ENCODE measurements at regions not wholly inside any gene's neighbourhood (a gene's known extent, or its start where the extent isn't known, plus 50 kb on each side); places are given as distances from the start of the nearest gene placed in this dataset.

DNA sequence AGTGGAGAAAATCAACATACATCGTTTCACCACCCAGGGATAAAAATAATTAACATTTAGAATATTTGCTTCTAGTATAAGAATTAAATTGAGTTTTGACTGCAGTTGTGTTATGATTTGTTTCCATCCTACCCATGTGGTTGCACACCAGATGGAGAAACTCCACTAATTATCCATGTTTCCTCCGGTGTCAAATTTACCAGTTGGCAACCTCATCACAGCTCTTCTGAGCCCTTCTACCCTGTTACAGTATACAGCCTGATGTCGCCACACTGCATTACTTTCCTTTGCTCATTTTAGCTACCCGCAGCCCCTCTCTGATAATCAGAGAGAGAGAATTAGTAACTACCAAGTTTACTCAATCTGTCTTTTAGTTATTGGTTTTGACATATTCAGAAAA, 411.2 kb downstream of the DTHD1 start:
- ChIA-PET CTCF (no interaction called here), POLR2A (no interaction called here)

DNA sequence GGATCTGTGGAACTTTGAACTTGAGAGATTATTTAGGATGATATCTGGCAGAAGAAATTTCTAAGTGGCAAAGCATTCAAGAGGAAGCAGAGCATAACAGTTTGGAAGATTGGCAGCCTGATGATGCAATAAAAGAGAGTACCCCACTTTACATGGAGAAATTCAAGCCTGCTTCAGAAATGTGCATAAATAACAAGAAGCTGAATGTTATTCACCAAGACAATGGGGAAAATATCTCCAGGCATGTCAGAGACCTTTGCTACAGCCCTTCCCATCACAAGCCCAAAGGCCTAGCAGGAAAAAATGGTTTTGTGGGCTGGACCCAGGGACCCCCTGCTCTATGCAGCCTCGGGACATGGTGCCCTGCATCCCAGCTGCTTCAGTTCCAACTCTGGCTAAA, 420.8 kb downstream of the DTHD1 start:
- CTCF ChIA-PET = no interaction called here
- POLR2A ChIA-PET = no interaction called here

DNA sequence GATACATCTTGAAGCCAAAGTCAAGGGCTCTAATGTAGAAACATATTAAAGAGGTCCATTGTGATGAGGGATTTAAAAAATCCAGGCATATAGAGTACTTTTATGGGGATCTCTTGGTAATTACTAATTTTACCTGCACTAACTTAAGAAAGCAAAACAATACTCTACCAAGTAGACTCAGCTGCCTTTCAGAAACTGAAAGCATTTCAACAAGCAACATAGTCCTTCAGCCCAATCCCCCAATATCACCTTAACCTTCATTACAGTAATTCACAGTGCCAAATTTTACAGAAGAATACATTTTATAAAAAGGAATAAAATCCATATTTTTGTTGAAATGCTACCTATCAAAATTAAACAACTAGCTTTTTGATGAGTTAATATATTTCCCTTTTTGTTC, 422.9 kb downstream of the DTHD1 start:
- POLR2A ChIA-PET = no interaction called here
- CTCF ChIA-PET = no interaction called here

DNA sequence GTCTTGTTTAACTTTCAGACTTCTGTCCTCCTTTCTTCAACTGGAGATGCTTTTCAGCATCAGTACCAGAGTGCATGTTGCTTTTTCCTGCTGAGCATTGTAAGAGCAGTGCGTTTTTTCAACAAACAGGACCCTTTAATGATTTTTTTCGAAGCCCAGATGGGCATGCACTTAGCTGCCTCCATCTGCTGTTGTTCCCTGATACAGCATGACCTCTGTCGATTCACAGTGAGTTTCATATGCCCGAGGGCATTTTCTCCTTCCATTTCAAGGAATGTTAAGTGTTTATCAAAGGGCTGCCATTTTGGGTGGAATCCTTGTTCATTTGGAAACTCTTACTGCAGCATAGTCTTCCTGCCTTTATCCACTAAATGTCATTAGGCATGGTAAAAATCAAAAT, 428.6 kb downstream of the DTHD1 start:
- POLR2A ChIA-PET = no interaction called here
- CTCF ChIA-PET = no interaction called here

DNA sequence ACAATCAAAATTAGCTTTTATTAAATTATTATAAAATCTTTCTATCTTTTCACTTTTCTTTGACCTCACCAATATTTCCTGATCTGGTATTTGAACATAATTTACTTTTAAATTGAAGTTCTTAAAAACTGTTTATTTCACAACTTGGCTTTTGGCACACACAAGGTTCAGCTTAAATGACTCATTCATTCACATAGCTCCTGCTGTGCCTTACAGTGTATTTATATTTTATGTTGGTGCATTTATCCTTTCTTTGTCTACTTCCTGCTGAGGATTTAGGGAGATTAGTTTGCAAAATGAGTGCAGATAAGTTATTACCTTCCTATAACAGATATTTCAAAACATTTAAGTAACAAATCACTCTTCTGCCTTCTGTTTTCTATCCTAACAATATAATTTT, 430.6 kb downstream of the DTHD1 start:
- CTCF ChIA-PET = no interaction called here
- POLR2A ChIA-PET = no interaction called here

DNA sequence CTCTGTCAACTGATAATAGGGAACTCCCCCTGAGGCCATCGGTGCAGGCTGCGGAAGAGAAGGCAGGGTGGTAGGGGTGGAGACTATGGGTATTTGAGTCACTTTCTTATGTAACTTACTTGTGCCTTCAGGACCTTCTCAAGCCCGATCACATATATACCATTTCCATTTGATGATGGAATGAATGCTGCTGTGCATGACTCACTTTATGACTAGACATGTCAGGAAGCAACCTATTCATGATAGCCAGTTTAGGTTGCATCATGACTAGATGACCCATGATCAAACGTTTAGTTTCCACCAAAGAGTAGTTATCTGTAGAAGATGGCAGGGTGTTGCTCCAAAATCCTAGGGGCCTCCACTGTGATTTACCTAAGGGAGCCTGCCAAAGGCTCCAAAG, 435.5 kb downstream of the DTHD1 start:
- CTCF ChIA-PET = no interaction called here
- POLR2A ChIA-PET = no interaction called here

DNA sequence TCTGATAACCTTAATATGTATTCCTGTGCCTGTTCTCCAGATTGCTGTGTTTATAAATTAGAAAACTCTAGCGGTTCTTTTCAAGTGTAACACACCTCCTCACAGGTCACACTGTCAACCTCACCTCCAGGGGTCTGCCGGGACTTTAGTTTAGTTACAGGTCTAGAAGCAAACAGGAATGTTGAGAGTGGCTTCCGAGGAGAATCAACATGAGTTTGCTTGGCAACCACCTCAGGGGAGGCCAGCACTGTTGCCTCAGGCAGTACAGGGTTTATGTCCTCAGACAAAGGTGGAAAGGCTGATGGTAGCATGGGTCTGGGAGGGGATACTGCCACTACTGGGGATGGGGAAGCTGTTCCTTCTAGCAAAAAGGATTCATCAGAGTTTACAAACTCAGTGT, 438.0 kb downstream of the DTHD1 start:
- CTCF ChIA-PET = no interaction called here
- POLR2A ChIA-PET = no interaction called here

DNA sequence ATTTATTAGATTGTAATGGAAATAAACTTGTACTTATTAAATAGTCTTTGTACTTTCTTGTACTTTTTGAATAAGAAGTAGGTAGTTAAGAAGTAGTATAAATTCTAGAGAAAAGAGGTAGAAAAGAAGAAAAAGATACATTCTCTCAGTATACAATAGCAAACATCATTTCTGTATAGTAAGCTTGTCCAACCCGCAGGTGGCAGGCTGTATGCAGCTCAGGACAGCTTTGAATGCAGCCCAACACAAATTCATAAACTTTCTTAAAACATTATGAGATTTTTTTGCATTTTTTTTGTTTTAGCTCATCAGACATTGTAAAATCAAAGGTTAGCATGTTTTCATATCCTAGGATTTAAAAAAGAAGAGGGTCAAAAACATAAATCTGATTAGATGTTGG, 441.6 kb downstream of the DTHD1 start:
- POLR2A ChIA-PET = no interaction called here
- CTCF ChIA-PET = no interaction called here

DNA sequence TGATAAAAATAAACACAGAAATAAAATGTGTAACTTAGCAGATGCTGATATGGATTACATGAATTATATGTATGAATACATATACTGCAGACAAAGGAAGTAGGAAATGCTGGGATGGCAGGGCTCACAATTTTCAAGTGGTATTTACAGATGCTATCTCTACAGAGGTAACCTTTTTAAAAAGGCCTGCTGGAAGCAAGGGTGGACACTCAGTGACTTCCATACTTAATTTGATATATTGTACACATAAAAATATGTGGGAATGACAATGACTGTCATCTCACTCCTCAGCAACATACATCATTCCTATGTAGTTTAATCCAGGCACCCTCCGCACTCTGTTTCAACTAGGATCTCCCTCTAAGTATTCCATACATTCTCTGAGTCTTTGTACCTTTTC, 452.9 kb downstream of the DTHD1 start:
- POLR2A ChIA-PET = no interaction called here
- CTCF ChIA-PET = no interaction called here

DNA sequence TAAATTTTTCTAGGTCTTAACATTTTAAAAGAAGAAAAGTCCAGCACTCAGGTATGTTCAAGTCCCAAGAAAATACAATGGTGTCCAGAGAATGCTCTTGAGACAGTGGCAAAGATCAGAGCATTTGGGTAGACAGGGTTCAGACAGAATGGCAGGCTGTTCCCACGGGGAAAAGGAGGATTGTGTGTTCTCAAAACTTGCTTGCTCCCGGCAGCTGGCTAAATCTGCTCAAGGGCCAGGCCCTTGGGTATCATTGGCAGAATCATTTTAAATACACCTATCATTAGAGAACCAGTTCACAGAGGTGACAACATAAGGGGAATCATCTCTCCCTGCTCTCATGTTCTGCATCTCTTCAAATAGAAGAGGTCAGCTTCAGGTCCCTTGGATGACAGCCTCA, 456.3 kb downstream of the DTHD1 start:
- CTCF ChIA-PET = no interaction called here
- POLR2A ChIA-PET = no interaction called here

DNA sequence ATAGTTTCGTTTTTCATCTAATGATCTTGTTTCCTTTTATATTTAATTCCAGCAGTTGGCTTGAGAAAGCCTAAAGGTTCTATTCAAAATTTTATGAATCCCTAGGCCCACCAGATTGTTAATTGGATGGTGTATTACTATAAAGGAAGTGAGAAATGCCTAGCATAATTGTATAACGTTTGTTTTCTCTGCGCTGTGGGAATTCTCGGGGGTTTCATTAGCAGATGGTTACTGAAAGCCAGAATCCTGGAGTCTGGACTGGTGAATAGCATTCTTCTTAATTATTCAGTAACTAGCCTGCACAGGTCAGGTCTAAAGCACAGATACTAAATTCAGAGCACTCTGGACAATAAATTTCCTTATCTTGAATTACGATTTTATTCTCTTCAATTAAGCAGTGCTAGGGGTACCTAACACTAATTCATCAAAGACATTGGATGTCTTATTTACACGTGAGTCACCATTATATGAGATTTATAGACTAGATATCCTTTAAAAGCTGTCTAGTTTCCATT, 459.4 kb downstream of the DTHD1 start:
- POLR2A ChIA-PET = no interaction called here
- CTCF ChIA-PET = no interaction called here

DNA sequence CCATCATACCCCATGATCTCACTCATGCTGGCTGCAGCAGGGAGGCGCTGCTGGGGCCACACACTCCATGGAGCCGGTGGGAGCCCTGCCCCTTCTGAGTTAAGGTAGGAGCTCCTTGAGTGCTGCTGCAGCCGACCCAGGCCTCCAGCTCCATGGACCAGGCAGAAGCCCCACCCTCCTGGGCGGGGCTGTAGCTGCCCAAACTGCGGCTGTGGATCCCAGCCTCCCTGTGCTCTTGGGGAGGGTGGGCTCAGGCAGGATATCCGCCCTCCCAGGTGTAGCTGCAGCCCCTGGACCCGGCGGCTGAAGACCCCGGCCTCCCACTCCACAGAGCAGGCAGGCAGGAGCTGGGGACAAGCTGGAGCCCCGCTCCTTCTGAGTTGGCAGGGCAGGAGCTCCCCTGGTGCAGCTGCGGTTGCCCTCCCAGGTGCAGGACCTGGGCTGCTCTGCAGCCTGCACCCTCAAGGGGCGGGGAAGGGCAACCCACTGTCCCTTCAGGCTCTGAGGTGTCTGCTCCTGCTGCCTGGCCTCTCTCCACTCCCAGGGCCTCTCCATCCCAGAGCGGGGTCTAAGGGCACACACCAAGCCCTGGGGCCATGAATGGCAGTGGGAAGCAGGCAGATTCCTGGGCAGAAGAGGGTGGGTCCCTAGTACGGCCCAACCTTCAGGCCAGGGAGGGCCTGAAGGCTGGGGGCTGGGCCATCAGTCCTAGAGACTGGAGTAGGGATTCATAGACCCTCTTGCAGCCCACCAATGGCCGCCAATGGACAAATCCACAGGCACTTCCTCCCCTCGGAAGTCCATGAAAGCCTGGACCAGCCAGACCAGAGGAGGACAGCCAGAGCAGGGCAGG, 466.1 kb downstream of the DTHD1 start:
- CTCF ChIA-PET = no interaction called here
- POLR2A ChIA-PET = no interaction called here

DNA sequence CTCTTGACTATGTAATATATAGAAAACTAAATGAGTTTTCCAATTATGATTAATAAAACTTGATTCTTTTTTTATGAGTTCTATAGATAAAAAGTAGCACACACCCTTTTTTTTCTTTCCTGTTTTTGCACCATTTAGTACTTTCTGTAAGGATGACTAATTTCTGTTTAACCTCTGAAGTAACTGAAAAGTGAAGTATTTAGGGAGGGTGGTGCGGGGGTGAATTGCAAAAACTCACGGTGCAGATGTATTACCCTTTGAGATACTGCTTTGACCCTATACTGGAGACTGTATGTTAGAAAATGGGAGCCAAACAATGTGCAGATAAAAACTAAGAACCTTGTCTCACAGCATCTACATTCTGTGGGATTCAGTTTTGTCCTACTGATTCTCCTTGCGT, 471.6 kb downstream of the DTHD1 start:
- CTCF ChIA-PET = no interaction called here
- POLR2A ChIA-PET = no interaction called here

DNA sequence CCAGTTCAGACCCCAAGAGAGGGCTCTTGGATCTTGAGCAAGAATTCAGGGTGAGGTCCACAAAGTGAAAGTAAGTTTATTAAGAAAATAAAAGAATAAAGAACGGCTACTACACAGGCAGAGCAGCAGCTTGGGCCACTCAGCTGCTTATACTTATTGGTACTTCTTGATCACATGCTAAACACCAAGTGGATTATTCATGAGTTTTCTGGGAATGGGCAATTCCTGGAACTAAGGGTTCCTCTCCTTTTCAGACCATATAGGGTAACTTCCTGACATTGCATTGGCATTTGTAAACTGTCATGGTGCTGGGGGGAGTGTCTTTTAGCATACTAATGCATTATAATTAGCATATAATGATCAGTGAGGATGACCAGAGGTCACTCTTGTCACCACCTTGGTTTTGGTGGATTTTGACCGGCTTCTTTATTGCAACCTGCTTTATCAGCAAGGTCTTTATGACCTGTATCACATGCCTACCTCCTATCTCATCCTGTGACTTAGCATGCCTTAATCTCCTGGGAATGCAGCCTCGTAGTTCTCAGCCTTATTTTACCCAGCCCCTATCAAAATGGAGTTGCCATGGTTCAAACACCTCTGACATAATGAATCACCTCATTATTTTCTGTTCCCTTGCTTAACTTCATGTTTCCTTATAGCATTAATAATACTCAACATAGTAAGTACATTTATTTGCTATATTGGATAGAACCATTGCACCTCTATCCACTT, 476.3 kb downstream of the DTHD1 start:
- CTCF ChIA-PET = no interaction called here
- POLR2A ChIA-PET = no interaction called here

DNA sequence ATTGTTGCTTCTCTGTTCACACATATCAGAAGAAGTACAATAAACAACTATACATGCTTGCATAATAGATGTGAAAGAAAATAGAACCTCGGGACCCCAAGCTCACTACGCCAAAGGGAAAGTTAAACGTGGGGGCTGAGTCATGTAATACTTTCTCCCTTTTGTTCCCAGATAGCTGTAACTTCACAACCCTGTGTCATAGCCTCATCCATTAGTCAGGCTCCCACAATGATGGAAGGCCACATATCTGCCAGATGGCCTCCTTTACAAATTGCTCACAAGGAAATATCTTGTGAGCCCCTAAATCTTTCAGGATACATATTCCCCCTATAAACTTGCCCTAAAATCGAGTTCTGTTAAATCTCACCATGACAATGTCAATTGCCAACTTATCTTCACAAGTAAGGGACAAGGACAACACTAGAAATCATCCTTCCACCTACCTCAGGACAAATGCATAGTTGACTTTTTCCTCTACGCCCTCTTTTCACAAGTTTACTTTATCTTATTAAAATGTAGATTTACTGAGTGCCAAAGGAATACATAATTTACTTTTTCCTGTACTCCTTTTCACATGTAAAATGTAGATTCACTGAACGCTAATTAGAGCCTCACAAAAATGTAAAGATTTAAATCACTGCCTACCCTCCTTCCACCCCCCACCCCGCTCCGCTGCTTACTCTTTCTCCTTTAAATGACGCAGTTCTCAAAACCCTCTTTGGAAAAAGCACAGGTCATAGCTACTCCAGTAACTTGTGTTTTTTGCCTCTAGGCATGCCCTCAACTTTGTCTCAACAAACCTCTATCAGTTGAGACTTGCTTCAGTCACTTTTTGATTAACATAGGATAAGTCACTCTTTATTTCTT, 477.1 kb downstream of the DTHD1 start:
- POLR2A ChIA-PET = no interaction called here
- CTCF ChIA-PET = no interaction called here

DNA sequence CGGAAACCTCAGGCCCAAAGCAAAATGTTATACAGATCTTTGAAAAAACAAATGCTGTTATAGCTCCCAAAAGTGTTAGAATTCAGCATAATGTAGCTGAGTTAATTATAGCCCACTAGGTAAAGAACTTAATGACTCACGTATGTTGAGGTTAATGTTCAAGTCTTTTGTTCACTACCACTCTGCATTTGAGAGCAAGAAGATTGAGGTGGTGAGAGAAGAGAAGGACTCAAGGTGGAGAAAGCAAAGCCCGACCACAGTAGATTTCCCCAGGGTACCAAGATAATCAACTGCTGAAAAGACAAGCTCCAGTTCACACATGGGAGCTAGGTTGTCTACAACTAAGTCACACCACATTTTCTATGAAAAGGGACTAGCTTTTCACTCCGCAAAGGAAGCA, 480.2 kb downstream of the DTHD1 start:
- ChIA-PET CTCF (no interaction called here), POLR2A (no interaction called here)

DNA sequence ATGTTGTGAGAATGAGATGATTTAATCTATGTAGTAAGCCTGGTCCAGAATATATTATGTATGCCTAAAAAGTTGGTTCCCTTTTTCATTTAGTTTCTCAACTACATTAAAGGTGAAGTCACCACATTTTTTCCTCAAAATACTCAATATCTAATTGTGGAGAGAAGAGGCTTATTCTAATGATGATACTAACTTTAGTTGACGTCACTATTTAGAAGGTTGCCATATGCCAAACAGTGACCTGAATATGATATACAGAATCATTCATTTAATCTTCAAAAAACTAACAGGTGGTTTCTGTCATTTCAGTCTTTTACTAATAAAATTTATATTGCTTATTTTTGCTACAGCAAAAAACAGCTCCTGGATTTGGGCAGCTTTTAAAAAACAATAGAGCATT, 480.7 kb upstream of the NWD2 start:
- ChIA-PET POLR2A (no interaction called here), CTCF (no interaction called here)

DNA sequence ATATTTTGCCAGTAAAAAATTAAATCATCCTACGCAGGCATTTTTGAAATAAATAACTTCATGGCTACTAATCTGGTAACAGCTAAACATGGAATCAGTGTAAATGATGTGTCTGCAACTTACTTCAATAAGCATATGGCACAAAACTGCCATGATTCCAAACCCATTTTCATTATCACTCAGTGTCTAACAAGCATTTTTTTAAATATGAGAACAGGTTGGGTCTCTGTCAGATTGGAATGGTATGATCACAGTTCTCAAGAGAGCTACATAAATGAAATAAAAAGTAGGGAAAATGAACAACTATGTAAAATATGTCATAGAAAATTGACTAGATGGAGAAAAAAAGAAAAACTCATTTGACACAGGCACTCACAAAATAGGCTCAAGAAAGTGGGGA, 476.9 kb upstream of the NWD2 start:
- CTCF ChIA-PET = no interaction called here

DNA sequence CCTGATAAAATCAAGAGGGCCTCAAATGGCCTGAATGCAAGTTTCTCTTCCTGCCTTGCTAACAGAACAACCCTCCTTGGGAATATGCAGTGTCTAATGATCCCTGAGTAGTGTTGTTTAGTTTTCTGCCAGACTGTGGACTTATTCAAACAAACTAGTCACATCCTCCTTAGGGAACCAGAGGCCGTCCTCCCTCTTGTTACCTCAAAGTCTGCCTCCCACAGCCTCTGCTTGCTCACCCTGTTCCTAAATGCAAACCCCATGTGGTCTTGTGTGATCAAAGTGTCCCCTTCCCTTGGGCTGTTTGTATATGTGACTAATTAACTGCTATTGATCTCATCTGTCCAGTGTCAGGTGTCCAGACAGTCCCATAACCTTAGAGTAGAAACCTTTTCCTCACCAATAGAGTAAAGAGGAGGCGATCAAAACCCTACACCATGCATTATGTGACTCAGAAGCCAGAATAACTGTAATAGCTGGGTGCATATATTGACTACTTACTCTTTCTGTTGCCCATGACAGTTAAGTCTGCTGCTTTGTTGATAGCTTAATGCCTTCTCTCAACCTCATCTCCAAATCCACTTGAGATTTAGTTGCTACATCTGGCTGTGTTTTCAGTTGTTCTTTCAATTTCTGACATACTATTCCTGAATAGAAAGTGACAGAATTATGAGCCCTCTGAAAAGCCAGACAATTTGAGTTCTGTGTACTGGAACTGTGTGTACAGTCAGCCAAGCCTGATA, 473.0 kb upstream of the NWD2 start:
- ChIA-PET POLR2A (no interaction called here), CTCF (no interaction called here)

More for the DNA sequence above, 476.9 kb upstream of the NWD2 start:
- POLR2A ChIA-PET = no interaction called here

DNA sequence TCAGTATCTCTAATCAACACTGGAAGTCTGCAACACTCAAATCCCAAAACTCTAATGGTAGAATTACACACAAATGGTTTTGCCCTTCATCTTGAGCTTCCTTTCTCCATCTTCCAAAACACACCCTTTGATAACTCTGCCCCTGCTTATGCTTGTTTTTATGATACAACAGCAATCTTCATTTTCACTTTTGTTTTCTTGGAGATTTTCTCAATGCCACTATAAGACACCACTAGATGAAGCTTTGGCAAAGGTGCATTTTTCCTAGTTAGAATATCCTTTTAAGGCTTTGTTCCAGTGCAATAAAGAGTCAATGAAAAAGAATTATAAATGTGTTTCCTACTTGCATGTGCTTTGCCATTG, 472.4 kb upstream of the NWD2 start:
- CTCF ChIA-PET = no interaction called here
- POLR2A ChIA-PET = no interaction called here
